Fibroblast of lung (primary cell): ENCODE measurements at regions not wholly inside any gene's neighbourhood (a gene's known extent, or its start where the extent isn't known, plus 50 kb on each side); places are given as distances from the start of the nearest gene placed in this dataset.

Source experiments
- EZH2 ChIP-seq: IDR thresholded peaks from 2 replicates; pipeline ENCODE4 v1.5.1; 2012; ENCODE audit warnings: low read length, control low read depth, mild to moderate bottlenecking; ENCODE audit errors: missing control alignments
- TF ChIP-seq, protein P1 (sequence below), 2 donors: IDR thresholded peaks in 1 of 2; conservative IDR thresholded peaks in 1 of 2; 1 replicate in 1 of 2; 2 replicates in 1 of 2; pipeline ENCODE4 v1.5.1; 2011 to 2012; ENCODE audit warnings: low read length in 2 of 2, control low read depth in 1 of 2, inconsistent platforms in 1 of 2, low read depth in 1 of 2, mild to moderate bottlenecking in 1 of 2

DNA sequence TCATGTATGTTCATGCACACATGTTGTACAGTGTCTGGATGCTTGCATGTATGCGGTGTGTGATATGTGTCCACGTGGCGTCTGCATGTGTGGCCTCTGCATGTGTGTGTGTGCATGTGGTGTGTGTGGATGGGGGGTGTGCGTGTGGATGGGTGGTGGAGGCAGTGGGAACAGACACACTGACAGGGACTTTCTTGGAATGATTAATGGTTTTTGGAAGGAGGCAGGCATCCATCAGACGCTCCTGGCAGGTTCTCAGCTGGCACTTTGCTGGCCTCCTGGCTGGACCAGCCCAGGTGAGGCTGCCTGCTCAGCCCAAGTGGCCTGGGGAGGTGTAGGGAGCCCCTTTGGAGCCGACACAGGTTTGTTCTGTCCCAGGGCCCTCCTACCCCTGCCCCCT is 121.2 kb upstream of the CIBAR2 start:
- TF ChIP-seq, protein P1, sequence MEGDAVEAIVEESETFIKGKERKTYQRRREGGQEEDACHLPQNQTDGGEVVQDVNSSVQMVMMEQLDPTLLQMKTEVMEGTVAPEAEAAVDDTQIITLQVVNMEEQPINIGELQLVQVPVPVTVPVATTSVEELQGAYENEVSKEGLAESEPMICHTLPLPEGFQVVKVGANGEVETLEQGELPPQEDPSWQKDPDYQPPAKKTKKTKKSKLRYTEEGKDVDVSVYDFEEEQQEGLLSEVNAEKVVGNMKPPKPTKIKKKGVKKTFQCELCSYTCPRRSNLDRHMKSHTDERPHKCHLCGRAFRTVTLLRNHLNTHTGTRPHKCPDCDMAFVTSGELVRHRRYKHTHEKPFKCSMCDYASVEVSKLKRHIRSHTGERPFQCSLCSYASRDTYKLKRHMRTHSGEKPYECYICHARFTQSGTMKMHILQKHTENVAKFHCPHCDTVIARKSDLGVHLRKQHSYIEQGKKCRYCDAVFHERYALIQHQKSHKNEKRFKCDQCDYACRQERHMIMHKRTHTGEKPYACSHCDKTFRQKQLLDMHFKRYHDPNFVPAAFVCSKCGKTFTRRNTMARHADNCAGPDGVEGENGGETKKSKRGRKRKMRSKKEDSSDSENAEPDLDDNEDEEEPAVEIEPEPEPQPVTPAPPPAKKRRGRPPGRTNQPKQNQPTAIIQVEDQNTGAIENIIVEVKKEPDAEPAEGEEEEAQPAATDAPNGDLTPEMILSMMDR (conservative IDR thresholded peaks at IDR 0.05 in 1 of 2, IDR thresholded peaks at IDR 0.05 in 1 of 2; ENCODE audit: low read depth in 1 of 2, low read length in 2 of 2): no peak
- no peak for TF ChIP-seq EZH2
